ENCODE measurements at regions not wholly inside any gene's neighbourhood (a gene's known extent, or its start where the extent isn't known, plus 50 kb on each side); places are given as distances from the start of the nearest gene placed in this dataset.

DNA sequence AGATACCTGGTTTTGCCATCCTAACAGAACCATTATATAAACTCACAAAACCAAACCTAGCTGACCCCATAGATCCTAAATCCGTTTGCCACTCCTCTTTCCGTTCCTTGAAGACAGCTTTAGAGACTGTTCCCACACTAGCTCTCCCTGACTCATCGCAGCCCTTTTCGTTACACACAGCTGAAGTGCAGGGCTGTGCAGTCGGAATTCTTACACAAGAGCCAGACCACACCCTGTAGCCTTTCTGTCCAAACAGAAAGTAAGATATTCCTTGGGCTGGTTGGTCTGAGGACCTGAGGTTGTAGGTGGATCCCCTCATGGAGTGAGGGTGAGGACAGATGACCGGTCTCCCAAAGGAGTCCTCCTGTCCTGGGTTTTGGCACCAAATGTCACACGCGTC lies 56.7 kb upstream of the NAA35 start:
- no peak for DNase-seq

DNA sequence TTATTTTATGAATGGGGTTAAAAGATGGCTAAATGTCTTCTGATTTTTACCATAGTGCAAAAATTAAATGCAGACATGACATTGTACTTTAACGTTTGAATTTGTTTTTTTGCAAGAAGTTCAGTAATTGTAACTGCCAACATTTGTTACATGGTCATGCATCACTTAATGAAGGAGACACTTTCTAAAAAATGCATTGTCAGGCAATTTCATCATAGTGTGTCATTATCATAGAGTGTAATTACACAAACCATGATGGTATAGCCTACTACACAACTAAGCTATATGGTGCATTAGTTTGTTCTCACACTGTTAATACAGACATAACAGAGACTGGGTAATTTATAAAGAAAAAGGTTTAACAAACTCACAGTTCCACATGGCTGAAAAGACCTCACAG lies 50.0 kb upstream of the NAA35 start:
- no peak for DNase-seq

Measured in bone marrow (tissue), 2 donors.